ENCODE measurements at regions not wholly inside any gene's neighbourhood (a gene's known extent, or its start where the extent isn't known, plus 50 kb on each side); places are given as distances from the start of the nearest gene placed in this dataset.

DNA sequence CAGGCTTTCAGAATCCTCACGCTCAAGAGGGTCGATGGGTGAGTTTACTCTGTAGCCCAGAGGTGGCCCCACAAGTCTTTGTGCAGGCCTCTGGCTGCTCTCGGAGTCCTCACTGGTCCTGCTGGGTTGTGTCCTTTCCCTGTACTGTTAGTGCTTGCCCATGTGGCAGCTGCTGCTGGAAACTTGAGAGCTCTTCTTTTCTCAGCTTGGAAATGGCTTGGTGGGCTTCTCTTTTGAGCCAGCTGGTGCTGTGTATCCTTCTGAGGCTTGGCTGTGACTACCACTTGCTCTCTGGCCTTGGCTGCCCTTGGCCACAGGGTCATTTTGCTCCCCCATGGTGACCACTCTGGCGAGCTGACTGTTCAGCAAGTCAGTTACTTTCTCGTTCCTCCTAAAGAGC is 82.2 kb upstream of the LMO4 start:
- Histone ChIP-seq H3K27me3 (no peaks in the 10 kb centered on the region), H3K4me1 (no peaks in the 10 kb centered on the region), H3K4me3 (no peak overlapping the region), H3K9me3 (no peaks in the 10 kb centered on the region), H3K36me3 (no peaks in the 10 kb centered on the region), H3K27ac (replicated peaks in 1 of 4) (no peak overlapping the region)
- intact Hi-C loops (cut with DNase I) = no loop called here
- TF ChIP-seq POLR2A (IDR thresholded peaks at IDR 0.05; ENCODE audit: low read depth) (no peak), POLR2AphosphoS5 (IDR thresholded peaks at IDR 0.05) (no peak), EP300 (IDR thresholded peaks at IDR 0.05) (no peak)
- TF ChIP-seq, protein P1, sequence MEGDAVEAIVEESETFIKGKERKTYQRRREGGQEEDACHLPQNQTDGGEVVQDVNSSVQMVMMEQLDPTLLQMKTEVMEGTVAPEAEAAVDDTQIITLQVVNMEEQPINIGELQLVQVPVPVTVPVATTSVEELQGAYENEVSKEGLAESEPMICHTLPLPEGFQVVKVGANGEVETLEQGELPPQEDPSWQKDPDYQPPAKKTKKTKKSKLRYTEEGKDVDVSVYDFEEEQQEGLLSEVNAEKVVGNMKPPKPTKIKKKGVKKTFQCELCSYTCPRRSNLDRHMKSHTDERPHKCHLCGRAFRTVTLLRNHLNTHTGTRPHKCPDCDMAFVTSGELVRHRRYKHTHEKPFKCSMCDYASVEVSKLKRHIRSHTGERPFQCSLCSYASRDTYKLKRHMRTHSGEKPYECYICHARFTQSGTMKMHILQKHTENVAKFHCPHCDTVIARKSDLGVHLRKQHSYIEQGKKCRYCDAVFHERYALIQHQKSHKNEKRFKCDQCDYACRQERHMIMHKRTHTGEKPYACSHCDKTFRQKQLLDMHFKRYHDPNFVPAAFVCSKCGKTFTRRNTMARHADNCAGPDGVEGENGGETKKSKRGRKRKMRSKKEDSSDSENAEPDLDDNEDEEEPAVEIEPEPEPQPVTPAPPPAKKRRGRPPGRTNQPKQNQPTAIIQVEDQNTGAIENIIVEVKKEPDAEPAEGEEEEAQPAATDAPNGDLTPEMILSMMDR (IDR thresholded peaks at IDR 0.05) = no peak
- no peak for DNase-seq (ENCODE audit: extremely low spot score)
- WGBS = 89% methylated on average over 5 of the region's 5 CpGs

DNA sequence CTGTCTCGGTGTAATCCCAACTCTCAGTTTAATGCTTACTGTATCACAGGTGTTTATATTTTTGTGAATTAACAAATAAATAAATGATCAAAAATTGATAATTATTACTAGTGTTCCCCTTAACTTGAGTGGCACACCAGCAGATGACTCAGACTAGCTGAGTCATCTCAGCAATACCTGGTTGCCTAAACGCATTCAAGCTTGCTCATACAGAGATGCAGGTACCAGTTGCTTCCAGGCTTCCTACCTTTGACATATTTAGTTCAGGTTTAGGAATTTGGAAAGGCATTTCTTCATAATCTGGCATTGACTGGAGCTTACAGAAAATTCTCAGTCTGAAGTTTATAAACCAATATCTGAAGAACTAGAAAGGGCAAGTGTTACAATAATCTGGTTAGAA is 78.9 kb upstream of the LMO4 start:
- intact Hi-C loops (cut with DNase I) = no loop called here
- Histone ChIP-seq H3K9me3 (no peaks in the 10 kb centered on the region), H3K4me1 (no peaks in the 10 kb centered on the region), H3K4me3 (no peak overlapping the region), H3K27ac (replicated peaks in 1 of 4) (no peak overlapping the region), H3K36me3 (no peaks in the 10 kb centered on the region), H3K27me3 (no peaks in the 10 kb centered on the region)
- DNase-seq (ENCODE audit: extremely low spot score) = no peak
- TF ChIP-seq POLR2AphosphoS5 (IDR thresholded peaks at IDR 0.05) = no peak
- TF ChIP-seq EP300 (IDR thresholded peaks at IDR 0.05) = no peak
- no peak for TF ChIP-seq POLR2A (IDR thresholded peaks at IDR 0.05; ENCODE audit: low read depth)
- TF ChIP-seq, protein P1 (IDR thresholded peaks at IDR 0.05) = no peak
- 98% methylated on average over 2 of the region's 2 CpGs for WGBS

DNA sequence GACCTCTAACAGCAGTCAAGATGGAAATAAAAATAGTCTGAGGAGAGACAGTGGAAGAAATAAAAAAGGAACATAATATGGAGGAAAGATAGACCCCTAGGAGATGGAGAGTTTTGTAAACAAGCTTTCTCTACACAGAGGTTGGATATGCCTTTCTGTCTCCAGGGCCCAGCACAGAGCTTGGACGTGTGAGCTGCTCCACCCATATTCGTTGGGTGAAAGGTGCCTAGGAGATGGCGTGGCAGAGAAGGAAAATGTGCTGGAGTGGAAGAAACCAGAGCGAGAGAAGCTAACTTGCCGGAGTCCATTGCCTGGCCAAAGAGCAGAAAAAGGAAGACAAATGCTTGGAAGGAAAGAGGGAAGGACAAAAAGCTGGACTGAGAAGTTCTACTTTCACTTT is 78.3 kb upstream of the LMO4 start:
- intact Hi-C loops (cut with DNase I) = no loop called here
- no peaks in the 10 kb centered on the region for H3K36me3 ChIP-seq
- no peak overlapping the region for H3K27ac ChIP-seq (replicated peaks in 1 of 4)
- TF ChIP-seq EP300 (IDR thresholded peaks at IDR 0.05) = no peak
- TF ChIP-seq, protein P1 (IDR thresholded peaks at IDR 0.05) = no peak
- no peak for TF ChIP-seq POLR2A (IDR thresholded peaks at IDR 0.05; ENCODE audit: low read depth)
- TF ChIP-seq POLR2AphosphoS5 (IDR thresholded peaks at IDR 0.05) = no peak
- no peaks in the 10 kb centered on the region for H3K9me3 ChIP-seq
- no peaks in the 10 kb centered on the region for H3K27me3 ChIP-seq
- WGBS = 84% methylated on average over 5 of the region's 5 CpGs
- no peaks in the 10 kb centered on the region for H3K4me1 ChIP-seq
- no peak for DNase-seq (ENCODE audit: extremely low spot score)
- no peak overlapping the region for H3K4me3 ChIP-seq

DNA sequence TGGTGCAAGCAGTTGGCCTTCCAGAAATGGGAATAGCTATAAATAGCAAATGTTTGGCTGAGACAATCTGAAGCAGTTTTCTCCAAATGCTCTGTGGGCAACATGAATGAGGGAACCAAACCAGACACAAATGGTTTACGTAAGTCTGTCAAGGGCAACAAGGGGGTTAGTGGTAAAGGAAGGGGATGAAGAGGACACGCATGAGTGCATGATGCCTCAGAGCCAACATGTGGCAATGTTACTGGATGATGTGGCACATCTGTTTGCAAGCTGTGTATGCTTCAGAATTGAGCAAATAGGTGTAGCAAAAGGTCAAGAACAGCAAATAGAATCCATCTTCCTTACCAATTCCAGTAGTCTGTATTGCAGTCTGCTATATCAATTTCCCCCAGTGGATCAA is 76.3 kb upstream of the LMO4 start:
- intact Hi-C loops (cut with DNase I) = no loop called here
- 80% methylated on average over 2 of the region's 2 CpGs for WGBS
- H3K4me3 ChIP-seq = no peak overlapping the region
- peaks cover 0 to 7% (median 0%) of the 10 kb centered on the region in 4 donors for H3K9me3 ChIP-seq
- H3K27ac ChIP-seq (replicated peaks in 1 of 4) = no peak overlapping the region
- no peak for DNase-seq (ENCODE audit: extremely low spot score)
- no peaks in the 10 kb centered on the region for H3K27me3 ChIP-seq
- no peaks in the 10 kb centered on the region for H3K4me1 ChIP-seq
- TF ChIP-seq POLR2A (IDR thresholded peaks at IDR 0.05; ENCODE audit: low read depth) = no peak
- TF ChIP-seq, protein P1 (IDR thresholded peaks at IDR 0.05) = no peak
- H3K36me3 ChIP-seq = no peaks in the 10 kb centered on the region

DNA sequence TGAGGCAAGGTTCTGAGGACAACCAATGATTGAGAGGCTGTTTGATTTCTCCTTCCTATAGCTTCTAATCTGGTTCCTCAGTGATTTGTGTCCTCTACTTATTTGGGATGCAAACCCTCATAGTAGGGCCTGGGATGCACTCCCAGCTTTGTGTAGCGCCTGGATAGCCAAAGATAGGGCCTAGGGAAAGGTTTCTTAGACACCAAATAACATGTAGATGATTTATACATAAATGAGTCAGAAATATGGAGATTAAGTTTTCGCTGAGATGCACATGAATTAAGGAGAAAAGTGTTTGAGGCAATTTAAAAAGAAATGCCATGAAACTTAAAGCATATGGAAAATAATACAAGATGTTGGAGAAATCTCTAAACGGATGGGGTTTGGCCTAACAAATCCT is 66.0 kb upstream of the LMO4 start:
- no peak for DNase-seq (ENCODE audit: extremely low spot score)
- 87% methylated on average over 3 of the region's 3 CpGs for WGBS
- H3K27me3 ChIP-seq = no peaks in the 10 kb centered on the region
- no peak overlapping the region for H3K27ac ChIP-seq (replicated peaks in 1 of 4)
- no peaks in the 10 kb centered on the region for H3K4me1 ChIP-seq
- no peak overlapping the region for H3K4me3 ChIP-seq
- no peaks in the 10 kb centered on the region for H3K36me3 ChIP-seq
- intact Hi-C loops (cut with DNase I) = no loop called here
- H3K9me3 ChIP-seq = no peaks in the 10 kb centered on the region
- TF ChIP-seq EP300 (IDR thresholded peaks at IDR 0.05) (no peak), POLR2AphosphoS5 (IDR thresholded peaks at IDR 0.05) (no peak)

Measured in esophagus muscularis mucosa (tissue), 4 donors.